Glomerular endothelial cell (primary cell): ENCODE measurements at regions not wholly inside any gene's neighbourhood (a gene's known extent, or its start where the extent isn't known, plus 50 kb on each side); places are given as distances from the start of the nearest gene placed in this dataset.

ENCODE experiments used
- DNase-seq: peaks from one replicate; pipeline ENCODE4 v3.0.0-alpha.2; 2011; ENCODE audit warnings: low read depth, low spot score; ENCODE audit errors: extremely low read depth

GRCh38 chr2:8457092-8457481 lies 224.8 kb upstream of the ID2 start:
- DNase-seq = no peak

GRCh38 chr2:8457699-8458502 lies 224.0 kb upstream of the ID2 start:
- DNase-seq = no peak

GRCh38 chr2:8458503-8459459 lies 223.1 kb upstream of the ID2 start:
- no peak for DNase-seq

GRCh38 chr2:8459474-8459873 lies 222.4 kb upstream of the ID2 start:
- no peak for DNase-seq

- DNase-seq = no peak
These were observed 220.5 kb upstream of the ID2 start for GRCh38 chr2:8461341-8461740.

- no peak for DNase-seq
These were observed 219.6 kb upstream of the ID2 start for GRCh38 chr2:8462280-8462679.

- DNase-seq = no peak
These were observed 218.8 kb upstream of the ID2 start for GRCh38 chr2:8462899-8463648.

- DNase-seq = no peak
These were observed 216.3 kb upstream of the ID2 start for GRCh38 chr2:8465560-8465959.

- DNase-seq = no peak
These were observed 212.0 kb upstream of the ID2 start for GRCh38 chr2:8469709-8470493.

- no peak for DNase-seq
These were observed 209.1 kb upstream of the ID2 start for GRCh38 chr2:8472545-8473323.

- no peak for DNase-seq
These were observed 206.4 kb upstream of the ID2 start for GRCh38 chr2:8475349-8476031.

- DNase-seq = no peak
These were observed 204.0 kb upstream of the ID2 start for GRCh38 chr2:8477552-8478470.

GRCh38 chr2:8478471-8478793 lies 203.4 kb upstream of the ID2 start:
- no peak for DNase-seq

- DNase-seq = no peak
These were observed 202.6 kb upstream of the ID2 start for GRCh38 chr2:8479298-8479697.

GRCh38 chr2:8480915-8481314 lies 200.9 kb upstream of the ID2 start:
- DNase-seq = no peak

GRCh38 chr2:8481463-8482009 lies 200.3 kb upstream of the ID2 start:
- no peak for DNase-seq

GRCh38 chr2:8482432-8482831 lies 199.4 kb upstream of the ID2 start:
- DNase-seq = no peak
